Activated T-cell treated with anti-CD3 and anti-CD28 coated beads, Interleukin-2, amount 50 U/mL, for 24 hours (primary cell): ENCODE measurements at regions not wholly inside any gene's neighbourhood (a gene's known extent, or its start where the extent isn't known, plus 50 kb on each side); places are given as distances from the start of the nearest gene placed in this dataset.
"Not testable (repeated sequence)": the region's sequence is repeated elsewhere in the genome, so short reads cannot be mapped to it uniquely, and the experiment has no call there.

Source experiments
- DNase-seq: peaks from one replicate; pipeline ENCODE4 v3.0.0-alpha.2; 2020
- H3K27ac Mint-ChIP-seq: 2 replicates; pipeline ENCODE4 v1.8.0; 2020; ENCODE audit warnings: mild to moderate bottlenecking, mixed read lengths
- H3K27me3 Mint-ChIP-seq: 2 replicates; pipeline ENCODE4 v1.8.0; 2020; ENCODE audit warnings: mixed read lengths
- H3K36me3 Mint-ChIP-seq: 2 replicates; pipeline ENCODE4 v1.8.0; 2020; ENCODE audit warnings: low read depth, mixed read lengths
- H3K4me1 Mint-ChIP-seq: 2 replicates; pipeline ENCODE4 v1.8.0; 2020; ENCODE audit warnings: low read depth, mixed read lengths
- H3K4me3 Mint-ChIP-seq: 2 replicates; pipeline ENCODE4 v1.8.0; 2020; ENCODE audit warnings: mild to moderate bottlenecking, moderate library complexity, mixed read lengths
- H3K9me3 Mint-ChIP-seq: 2 replicates; pipeline ENCODE4 v1.8.0; 2020; ENCODE audit warnings: mixed read lengths

DNA sequence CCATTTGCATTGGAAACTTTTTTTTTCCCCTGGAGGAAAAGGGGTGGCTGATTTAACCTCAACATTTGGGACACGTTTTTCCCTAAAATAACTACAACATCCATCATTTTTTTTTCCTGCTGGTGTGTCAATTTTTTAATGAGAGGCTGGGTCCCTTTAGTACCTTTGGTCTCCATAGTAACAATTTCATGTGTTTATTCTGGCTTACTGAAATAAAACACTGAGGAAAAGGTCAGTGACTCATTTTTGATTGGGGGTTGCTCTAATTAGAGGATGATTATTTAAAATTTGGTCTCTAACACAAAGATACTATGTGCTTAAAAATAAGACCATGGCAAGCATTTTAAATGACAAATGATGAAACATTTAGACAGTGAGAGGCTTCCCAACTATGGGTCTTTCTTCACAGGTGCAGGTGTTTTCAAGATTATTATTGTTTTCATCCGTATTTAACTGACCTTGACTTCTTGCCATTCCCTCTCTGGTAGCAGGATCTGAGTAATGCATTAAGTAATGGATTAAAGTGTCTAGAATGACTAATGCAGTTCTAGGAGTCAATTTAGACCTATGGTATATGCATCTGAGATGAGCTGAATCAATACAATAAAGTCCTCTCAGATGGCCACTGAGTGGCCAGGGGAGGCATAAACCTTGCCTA, 406.4 kb downstream of the KCNRG start:
- Mint-ChIP-seq H3K9me3 (no peaks in the 10 kb centered on the region), H3K4me1 (peaks cover 19% of the 10 kb centered on the region), H3K36me3 (no peaks in the 10 kb centered on the region), H3K27me3 (no peaks in the 10 kb centered on the region), H3K4me3 (no peak overlapping the region), H3K27ac (no peak overlapping the region)
- no peak for DNase-seq

DNA sequence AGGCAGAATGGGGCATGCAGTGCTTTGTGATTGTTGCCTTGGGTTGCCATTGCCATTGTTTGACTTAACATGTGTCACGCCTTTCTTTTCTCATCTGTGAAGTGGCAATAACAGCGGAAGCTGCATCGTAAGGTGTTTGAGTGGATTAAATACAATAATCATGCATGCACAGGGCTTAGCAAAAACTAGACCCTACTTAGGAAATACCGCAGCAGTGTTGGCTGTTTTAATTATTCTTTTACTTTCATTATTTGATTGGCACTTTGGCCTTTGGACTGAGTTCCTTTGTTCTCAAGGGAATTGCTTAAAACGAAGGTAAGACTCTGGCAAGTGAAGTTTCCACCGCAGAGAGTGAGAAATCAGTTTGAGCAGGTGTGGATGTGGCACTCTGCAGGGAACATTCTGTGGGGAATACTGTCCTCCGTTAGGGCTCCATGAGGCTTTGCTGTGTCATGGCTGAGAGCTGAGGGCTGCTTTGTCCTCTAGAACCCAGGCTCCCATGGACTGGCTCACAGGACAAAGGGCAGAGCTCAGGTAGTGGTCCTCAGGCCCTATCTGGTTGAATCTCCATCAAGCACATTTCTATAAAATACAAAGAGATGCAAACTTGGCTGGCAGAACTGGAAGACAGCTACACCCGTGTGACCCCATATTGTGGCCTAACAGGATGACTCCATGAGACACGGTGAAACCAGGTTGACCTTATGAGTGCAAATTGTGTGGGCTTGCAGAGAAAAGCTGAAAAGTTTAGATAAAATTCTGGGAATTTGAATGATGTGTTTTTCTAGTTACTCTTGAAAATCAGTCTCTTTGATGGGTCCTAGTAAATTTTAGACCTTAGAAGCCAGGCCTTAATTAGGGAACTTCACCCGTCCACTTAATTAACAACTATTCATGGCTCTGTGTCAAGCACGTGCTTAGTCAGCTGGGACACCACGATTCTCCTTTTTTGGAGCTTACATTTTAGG, 407.2 kb downstream of the KCNRG start:
- no peaks in the 10 kb centered on the region for H3K36me3 Mint-ChIP-seq
- no peak overlapping the region for H3K4me3 Mint-ChIP-seq
- H3K27me3 Mint-ChIP-seq, result no peaks in the 10 kb centered on the region
- H3K4me1 Mint-ChIP-seq, result peaks cover 24% of the 10 kb centered on the region
- peak overlapping the region; percentile 16 for H3K27ac Mint-ChIP-seq
- DNase-seq, result no peak
- no peaks in the 10 kb centered on the region for H3K9me3 Mint-ChIP-seq

DNA sequence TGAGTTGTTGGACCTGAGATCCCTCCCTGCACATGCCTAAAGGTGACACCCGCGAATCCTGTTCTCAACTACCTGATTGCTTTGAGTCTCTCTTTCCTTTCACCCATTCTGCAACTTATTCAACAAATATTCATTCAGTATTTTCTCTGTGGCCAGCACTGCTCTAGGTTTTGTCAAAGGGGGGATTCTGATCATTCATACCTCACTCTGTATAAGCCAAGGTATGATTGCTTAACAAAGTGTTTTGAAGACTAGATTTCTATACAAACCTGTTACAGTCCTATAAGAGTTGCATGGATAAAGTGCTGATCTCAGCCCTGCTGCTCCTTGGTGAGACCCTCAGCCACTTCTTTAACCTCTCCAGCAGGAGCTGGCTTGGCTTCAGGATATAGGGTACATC, 409.7 kb downstream of the KCNRG start:
- Mint-ChIP-seq H3K27me3 (no peaks in the 10 kb centered on the region), H3K4me3 (no peak overlapping the region), H3K9me3 (peaks cover 3% of the 10 kb centered on the region), H3K36me3 (no peaks in the 10 kb centered on the region), H3K27ac (no peak overlapping the region), H3K4me1 (peaks cover 44% of the 10 kb centered on the region)
- DNase-seq, result no peak

DNA sequence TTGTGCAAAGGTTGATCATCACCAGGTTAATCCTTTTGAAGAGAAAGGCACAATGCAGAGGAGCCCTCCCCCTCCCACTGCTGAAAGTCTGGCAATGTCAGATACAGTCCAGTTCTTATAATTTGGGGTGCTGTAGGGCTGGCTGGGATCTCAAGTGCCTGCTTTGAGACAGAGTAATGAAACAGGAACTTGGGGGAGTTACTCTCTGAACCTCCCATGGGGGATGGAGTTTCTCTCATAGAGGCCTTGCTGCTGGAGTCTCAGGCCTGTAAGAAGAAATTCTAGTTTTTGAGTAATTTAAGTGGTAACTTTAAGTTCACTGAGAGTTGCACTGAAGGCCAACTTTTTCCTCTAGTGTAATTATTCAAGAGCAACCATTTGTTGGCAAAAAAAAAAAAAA, 410.5 kb downstream of the KCNRG start:
- no peaks in the 10 kb centered on the region for H3K27me3 Mint-ChIP-seq
- H3K9me3 Mint-ChIP-seq, result peaks cover 3% of the 10 kb centered on the region
- H3K36me3 Mint-ChIP-seq, result no peaks in the 10 kb centered on the region
- DNase-seq, result no peak
- no peak overlapping the region for H3K27ac Mint-ChIP-seq
- peaks cover 44% of the 10 kb centered on the region for H3K4me1 Mint-ChIP-seq
- H3K4me3 Mint-ChIP-seq, result no peak overlapping the region

DNA sequence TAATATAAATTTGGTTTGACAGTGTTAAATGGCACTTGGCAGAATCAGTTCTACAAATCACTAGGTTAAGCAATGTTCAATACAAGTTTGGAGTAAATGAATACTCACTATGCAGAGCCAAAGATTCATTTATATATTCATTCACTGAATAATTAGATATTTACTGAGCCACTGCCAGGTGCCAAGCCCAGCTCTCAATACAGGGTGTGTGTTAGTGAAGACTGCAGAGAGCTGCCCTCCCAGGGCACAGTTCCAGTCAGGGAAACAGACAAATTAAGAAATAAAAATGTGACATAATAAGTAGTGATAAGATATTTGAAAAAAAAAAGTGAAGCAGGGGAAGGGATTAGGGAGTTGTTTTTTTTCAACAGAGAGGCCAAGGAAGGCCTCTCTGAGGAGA, 411.7 kb downstream of the KCNRG start:
- no peak for DNase-seq
- Mint-ChIP-seq H3K27me3 (no peaks in the 10 kb centered on the region), H3K9me3 (peaks cover 3% of the 10 kb centered on the region), H3K4me1 (peaks cover 39% of the 10 kb centered on the region), H3K4me3 (no peak overlapping the region), H3K27ac (no peak overlapping the region), H3K36me3 (no peaks in the 10 kb centered on the region)

DNA sequence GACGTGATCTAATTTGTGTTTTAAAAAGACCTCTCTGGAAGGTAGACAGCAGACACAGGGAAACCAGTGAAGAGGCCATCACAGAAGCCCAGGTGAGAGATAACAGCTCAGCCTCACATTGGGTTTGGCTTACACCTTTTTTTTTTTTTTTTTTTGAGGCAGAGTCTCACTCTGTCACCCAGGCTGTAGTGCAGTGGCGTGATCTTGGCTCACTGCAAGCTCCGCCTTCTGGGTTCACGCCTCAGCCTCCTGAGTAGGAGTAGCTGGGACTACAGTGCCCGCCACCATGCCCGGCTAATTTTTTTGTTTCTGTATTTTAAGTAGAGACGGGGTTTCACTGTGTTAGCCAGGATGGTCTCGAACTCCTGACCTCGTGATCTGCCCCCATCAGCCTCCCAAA, 412.3 kb downstream of the KCNRG start:
- not testable (repeated sequence) for H3K4me3 Mint-ChIP-seq, H3K27me3 Mint-ChIP-seq, DNase-seq, H3K9me3 Mint-ChIP-seq, H3K36me3 Mint-ChIP-seq
- peak overlapping the region; percentile 66 for H3K27ac Mint-ChIP-seq
- H3K4me1 Mint-ChIP-seq, result peaks cover 33% of the 10 kb centered on the region

DNA sequence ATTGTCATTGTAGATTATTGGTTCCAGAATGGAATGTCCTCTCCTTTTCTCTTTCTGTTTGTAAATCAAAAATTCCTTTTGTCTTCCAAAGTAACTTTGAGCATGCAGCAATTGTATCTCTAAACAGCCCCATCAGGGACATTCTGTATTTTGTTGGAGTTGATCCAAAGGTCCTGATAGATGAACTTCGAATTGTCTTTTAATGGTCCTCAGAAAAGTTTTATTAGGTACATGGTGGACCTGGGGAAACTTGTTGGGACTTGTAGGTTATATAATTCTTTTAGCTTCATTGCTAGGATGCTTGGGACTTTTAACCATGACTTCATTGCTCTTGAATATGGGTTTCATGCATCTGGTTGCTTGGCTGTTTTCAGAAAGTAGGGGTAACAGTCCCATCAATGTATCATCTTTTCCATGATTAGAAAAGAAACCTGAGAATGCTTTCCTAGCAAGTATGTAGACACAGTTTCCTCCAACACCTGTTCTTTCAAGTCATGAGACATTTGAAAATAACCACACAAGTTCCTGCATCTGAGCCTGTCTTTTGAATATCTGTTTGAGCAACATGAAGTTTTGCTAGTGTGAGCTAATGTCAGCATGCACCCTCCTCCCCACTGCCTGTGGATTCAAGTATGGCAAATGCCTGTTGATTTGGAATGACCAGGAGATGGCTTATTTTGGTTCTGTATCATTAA, 413.1 kb downstream of the KCNRG start:
- peaks cover 26% of the 10 kb centered on the region for H3K4me1 Mint-ChIP-seq
- H3K27me3 Mint-ChIP-seq, result no peaks in the 10 kb centered on the region
- no peak overlapping the region for H3K4me3 Mint-ChIP-seq
- H3K36me3 Mint-ChIP-seq, result no peaks in the 10 kb centered on the region
- H3K27ac Mint-ChIP-seq, result peak overlapping the region; percentile 66
- DNase-seq, result no peak
- peaks cover 3% of the 10 kb centered on the region for H3K9me3 Mint-ChIP-seq

DNA sequence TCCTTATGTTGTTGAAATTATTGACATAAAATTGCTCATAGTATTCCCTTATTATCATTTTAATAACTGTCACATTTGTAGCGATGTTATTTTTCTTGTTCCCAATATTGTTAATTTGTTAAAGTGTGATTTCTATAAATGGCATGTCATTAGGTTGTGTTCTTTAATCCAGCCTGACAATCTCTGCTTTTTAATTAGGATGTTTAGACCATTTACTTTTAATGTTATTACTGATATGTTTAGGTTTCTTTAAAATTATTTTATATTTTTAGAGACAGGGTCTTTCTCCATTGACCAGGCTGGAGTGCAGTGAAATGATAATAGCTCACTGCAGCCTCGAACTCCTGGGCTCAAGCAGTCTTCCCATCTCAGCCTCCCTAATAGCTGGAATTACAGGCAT, 408.5 kb downstream of the DLEU7 start:
- H3K4me3 Mint-ChIP-seq, result no peak overlapping the region
- H3K9me3 Mint-ChIP-seq, result no peaks in the 10 kb centered on the region
- no peaks in the 10 kb centered on the region for H3K36me3 Mint-ChIP-seq
- no peak for DNase-seq
- H3K4me1 Mint-ChIP-seq, result no peaks in the 10 kb centered on the region
- no peaks in the 10 kb centered on the region for H3K27me3 Mint-ChIP-seq
- no peak overlapping the region for H3K27ac Mint-ChIP-seq

DNA sequence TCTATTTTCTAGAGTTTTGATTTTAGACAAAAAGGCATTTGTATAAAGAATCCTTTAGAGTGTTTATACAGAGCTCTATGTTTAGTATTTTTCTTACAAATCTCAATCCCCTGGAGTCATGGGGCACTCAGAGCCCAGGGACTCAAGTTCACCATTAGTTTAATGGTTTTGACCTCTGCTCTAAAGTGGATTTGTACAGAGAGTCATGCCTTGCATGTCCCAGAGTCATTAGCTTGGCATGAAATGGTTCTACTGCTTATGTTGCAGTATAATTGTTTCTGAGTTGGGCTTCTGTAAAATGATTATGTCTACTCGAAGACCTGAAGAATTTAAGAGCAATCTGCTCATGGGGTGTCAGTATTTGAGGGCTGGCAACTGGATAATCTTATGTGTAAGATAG, 406.2 kb downstream of the DLEU7 start:
- no peak overlapping the region for H3K27ac Mint-ChIP-seq
- H3K36me3 Mint-ChIP-seq, result no peaks in the 10 kb centered on the region
- no peaks in the 10 kb centered on the region for H3K4me1 Mint-ChIP-seq
- H3K9me3 Mint-ChIP-seq, result no peaks in the 10 kb centered on the region
- no peak for DNase-seq
- no peaks in the 10 kb centered on the region for H3K27me3 Mint-ChIP-seq
- no peak overlapping the region for H3K4me3 Mint-ChIP-seq

DNA sequence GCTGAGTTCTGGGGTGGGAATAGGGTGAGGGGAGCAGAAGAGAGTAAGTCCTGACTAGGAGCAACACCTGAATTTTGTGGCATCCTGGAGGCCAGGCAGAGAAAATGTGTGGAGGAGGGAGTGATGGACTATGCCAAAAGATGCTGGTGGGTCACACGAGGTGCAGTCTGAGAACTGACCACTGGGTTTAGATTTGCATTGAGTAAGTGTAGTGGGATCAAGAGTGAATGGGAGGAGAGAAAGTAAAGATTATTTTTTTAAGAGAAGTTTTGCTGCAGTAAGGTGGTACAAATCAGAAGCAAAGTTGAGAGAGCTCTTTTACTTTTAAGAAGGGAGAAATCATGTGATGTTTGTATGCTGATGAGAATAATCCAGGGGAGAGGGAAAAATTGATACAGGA, 405.1 kb downstream of the DLEU7 start:
- Mint-ChIP-seq H3K36me3 (no peaks in the 10 kb centered on the region), H3K4me1 (peaks cover 5% of the 10 kb centered on the region), H3K27ac (no peak overlapping the region), H3K27me3 (no peaks in the 10 kb centered on the region), H3K4me3 (no peak overlapping the region), H3K9me3 (no peaks in the 10 kb centered on the region)
- no peak for DNase-seq

DNA sequence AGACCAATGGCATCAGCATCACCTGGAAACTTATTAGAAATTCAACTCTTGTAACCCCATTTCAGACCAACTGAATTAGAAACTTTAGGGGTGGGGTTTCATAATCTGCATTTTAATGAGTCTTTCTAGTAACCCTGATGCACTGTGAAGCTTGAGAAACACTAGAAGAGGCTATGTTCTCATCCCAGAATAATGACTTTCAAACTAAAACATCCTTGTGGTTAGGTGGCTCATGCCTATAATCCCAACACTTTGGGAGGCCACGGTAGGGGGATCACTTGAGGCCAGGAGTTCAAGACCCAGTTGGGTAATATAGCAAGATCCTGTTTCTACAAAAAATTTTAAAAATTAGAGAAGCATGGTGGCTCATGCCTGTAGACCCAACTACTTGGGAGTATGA, 402.4 kb downstream of the DLEU7 start:
- DNase-seq, result no peak

DNA sequence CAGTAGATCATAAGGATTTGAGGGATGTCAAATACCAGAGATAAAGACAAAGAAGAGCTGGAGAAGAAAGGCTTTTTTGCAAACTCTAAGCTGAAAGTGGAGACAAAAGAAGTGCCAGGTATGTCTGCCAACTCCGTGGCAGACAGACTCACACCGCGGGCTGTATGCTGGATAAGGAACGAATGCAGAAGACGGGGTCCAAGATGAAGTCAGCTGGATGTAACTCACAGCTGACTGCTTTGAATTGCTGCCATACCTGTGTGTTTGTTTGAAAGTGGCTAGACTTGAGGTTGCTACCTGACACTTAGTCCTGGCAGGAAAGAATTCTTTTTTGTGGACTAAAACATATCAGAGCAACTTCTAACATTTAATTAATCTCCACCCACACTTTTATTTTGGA, 398.8 kb downstream of the DLEU7 start:
- Mint-ChIP-seq H3K27ac (no peak overlapping the region), H3K4me3 (no peak overlapping the region), H3K9me3 (no peaks in the 10 kb centered on the region), H3K36me3 (no peaks in the 10 kb centered on the region), H3K27me3 (no peaks in the 10 kb centered on the region), H3K4me1 (peaks cover 13% of the 10 kb centered on the region)
- no peak for DNase-seq

More for the DNA sequence above, 402.4 kb downstream of the DLEU7 start:
- Mint-ChIP-seq H3K27ac (no peak overlapping the region), H3K27me3 (no peaks in the 10 kb centered on the region), H3K9me3 (no peaks in the 10 kb centered on the region), H3K36me3 (no peaks in the 10 kb centered on the region), H3K4me3 (no peak overlapping the region), H3K4me1 (peaks cover 5% of the 10 kb centered on the region)

DNA sequence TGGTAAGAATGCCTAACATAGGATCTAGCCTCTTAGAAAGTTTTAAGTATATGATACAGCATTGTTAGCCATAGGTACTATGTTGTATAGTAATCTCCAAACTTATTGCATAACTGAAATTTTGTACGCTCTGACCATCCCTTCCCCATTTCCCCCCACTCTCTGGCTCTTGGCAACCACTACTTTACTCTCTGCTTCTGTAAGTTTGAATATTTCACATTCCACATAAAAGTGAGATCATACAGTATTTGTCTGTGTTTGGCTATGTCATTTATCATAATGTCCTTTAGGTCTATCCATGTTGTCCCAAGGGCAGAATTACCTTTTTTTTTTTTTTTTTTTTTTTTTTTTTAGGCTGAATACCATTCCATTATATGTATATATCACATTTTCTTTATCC, 396.9 kb downstream of the DLEU7 start:
- no peak for DNase-seq
- no peaks in the 10 kb centered on the region for H3K36me3 Mint-ChIP-seq
- H3K4me1 Mint-ChIP-seq, result peaks cover 16% of the 10 kb centered on the region
- no peaks in the 10 kb centered on the region for H3K9me3 Mint-ChIP-seq
- H3K4me3 Mint-ChIP-seq, result no peak overlapping the region
- no peaks in the 10 kb centered on the region for H3K27me3 Mint-ChIP-seq
- H3K27ac Mint-ChIP-seq, result no peak overlapping the region

DNA sequence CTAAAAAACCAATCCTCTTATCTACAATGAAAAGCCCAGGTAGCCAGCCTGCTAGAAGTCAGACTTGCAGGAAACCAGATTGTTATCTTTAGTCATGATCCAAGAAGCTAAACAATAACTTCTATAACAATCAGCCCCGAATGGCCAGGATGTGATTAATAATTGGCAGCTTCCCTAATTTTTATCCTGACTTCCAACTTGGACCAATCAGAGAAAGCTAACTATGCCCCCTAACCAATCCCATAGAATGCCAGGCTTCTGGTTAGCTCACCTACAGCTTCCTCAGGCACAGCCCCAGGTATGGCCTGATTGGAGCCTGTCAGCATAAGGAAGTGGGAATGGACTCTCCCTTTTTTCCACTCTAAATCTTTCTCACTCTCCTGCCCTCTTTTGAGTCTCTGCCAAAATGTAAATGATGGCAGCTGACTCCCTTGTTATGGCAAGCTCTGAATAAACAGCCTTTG, 394.9 kb downstream of the DLEU7 start:
- Mint-ChIP-seq H3K27ac (no peak overlapping the region), H3K4me3 (no peak overlapping the region)

DNA sequence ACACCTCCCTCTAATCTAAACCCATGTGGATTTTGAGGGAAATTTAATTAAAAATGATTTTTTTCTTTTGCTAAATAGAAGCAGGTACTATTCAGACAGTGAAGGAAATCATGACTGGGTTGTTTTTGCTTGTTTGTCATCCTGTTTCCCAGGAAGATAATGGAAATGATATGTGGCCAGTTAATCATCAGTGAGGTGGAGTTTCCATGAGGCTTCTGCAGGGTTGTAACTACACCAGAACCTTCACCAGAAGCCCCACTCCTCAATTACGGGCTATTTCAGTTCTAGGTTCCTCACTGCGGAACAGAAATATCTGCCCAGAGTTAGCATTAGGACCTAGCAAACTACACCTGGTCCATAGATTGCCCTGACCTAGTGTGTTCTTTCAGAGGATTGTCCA, 394.0 kb downstream of the DLEU7 start:
- DNase-seq, result no peak
- Mint-ChIP-seq H3K4me1 (peaks cover 11% of the 10 kb centered on the region), H3K27me3 (no peaks in the 10 kb centered on the region), H3K36me3 (no peaks in the 10 kb centered on the region), H3K4me3 (no peak overlapping the region), H3K9me3 (no peaks in the 10 kb centered on the region), H3K27ac (no peak overlapping the region)

More for the DNA sequence above, 394.9 kb downstream of the DLEU7 start:
- no peaks in the 10 kb centered on the region for H3K9me3 Mint-ChIP-seq
- H3K4me1 Mint-ChIP-seq, result peaks cover 11% of the 10 kb centered on the region
- H3K36me3 Mint-ChIP-seq, result no peaks in the 10 kb centered on the region
- H3K27me3 Mint-ChIP-seq, result no peaks in the 10 kb centered on the region
- DNase-seq, result no peak
